H1 (cell line): ENCODE measurements at regions not wholly inside any gene's neighbourhood (a gene's known extent, or its start where the extent isn't known, plus 50 kb on each side); places are given as distances from the start of the nearest gene placed in this dataset.

Experiments used
- CTCF ChIA-PET: fragments of 300-600 bp; sonication (Branson Sonifier 250); formaldehyde crosslinking; loops from one replicate; lab custom pipeline; 2021; ENCODE audit not compliant: partially characterized antibody; lab: Charles Lee
- POLR2A ChIA-PET: fragments of 300-600 bp; sonication (Branson Sonifier 250); formaldehyde crosslinking; loops from one replicate; lab custom pipeline; 2021; ENCODE audit warnings: inconsistent platforms; ENCODE audit not compliant: partially characterized antibody; lab: Charles Lee
- DNase-seq, 2 experiments: peaks; one replicate each; pipeline versions ENCODE4 v3.0.0 to v3.0.0-alpha.2; 2010 to 2022; ENCODE audit warnings: low spot score in 2 of 2, low read depth in 1 of 2, mixed read lengths in 1 of 2
- FAIRE-seq: peaks from 2 replicates; lab custom pipeline; 2011; peaks lifted over from hg19 to GRCh38; lab: Jason Lieb, UNC
- H2AFZ ChIP-seq: 2 replicates; pipeline ENCODE4 v1.8.1; 2012; ENCODE audit warnings: low read length, inconsistent platforms
- H2AK5ac ChIP-seq: 2 replicates; pipeline ENCODE4 v1.6.1; 2013; ENCODE audit warnings: low read depth, low read length
- H2BK120ac ChIP-seq: replicated peaks from 2 replicates; pipeline ENCODE3; 2013; ENCODE audit warnings: low read depth, low read length, inconsistent platforms
- H2BK12ac ChIP-seq: 2 replicates; pipeline ENCODE4 v1.6.1; 2013; ENCODE audit warnings: low read depth, low read length
- H2BK15ac ChIP-seq: 2 replicates; pipeline ENCODE4 v1.6.1; 2013; ENCODE audit warnings: low read length
- H2BK20ac ChIP-seq: 2 replicates; pipeline ENCODE4 v1.6.1; 2013; ENCODE audit warnings: low read length
- H2BK5ac ChIP-seq: 2 replicates; pipeline ENCODE4 v1.6.1; 2013; ENCODE audit warnings: low read depth, low read length
- H3K14ac ChIP-seq: 2 replicates; pipeline ENCODE4 v1.6.1; 2013; ENCODE audit warnings: inconsistent platforms; ENCODE audit not compliant: insufficient read length
- H3K18ac ChIP-seq: 2 replicates; pipeline ENCODE4 v1.6.1; 2013; ENCODE audit warnings: low read length; ENCODE audit errors: extremely low read depth
- H3K23ac ChIP-seq: 2 replicates; pipeline ENCODE4 v1.6.1; 2013; ENCODE audit warnings: inconsistent platforms; ENCODE audit not compliant: insufficient read length
- H3K23me2 ChIP-seq: 2 replicates; pipeline ENCODE4 v1.6.1; 2013; ENCODE audit warnings: low read depth, low read length
- H3K27ac ChIP-seq: 2 replicates; pipeline ENCODE4 v1.6.1; 2011; ENCODE audit warnings: low read depth, low read length, inconsistent platforms
- H3K27me3 ChIP-seq, 4 experiments: replicated peaks in 1 of 4; 1 replicate in 1 of 4; 2 replicates in 3 of 4; pipeline versions ENCODE4 v1.6.1 to v1.8.1; 2011 to 2013; ENCODE audit warnings: low read length in 3 of 4, mild to moderate bottlenecking in 3 of 4, inconsistent platforms in 2 of 4, mixed read lengths in 2 of 4, moderate library complexity in 1 of 4; ENCODE audit not compliant: control insufficient read depth in 3 of 4, insufficient read depth in 3 of 4; ENCODE audit errors: extremely low read depth in 1 of 4
- H3K36me3 ChIP-seq, 4 experiments: 2 replicates each; pipeline versions ENCODE4 v1.6.1 to v1.8.1; 2011 to 2013; ENCODE audit warnings: mild to moderate bottlenecking in 4 of 4, low read length in 3 of 4, moderate library complexity in 2 of 4, control low read depth in 1 of 4, inconsistent platforms in 1 of 4; ENCODE audit not compliant: insufficient read depth in 4 of 4, control insufficient read depth in 2 of 4
- H3K4ac ChIP-seq: replicated peaks from 2 replicates; pipeline ENCODE3; 2013; ENCODE audit warnings: low read length, low read depth, mixed read lengths, inconsistent platforms; ENCODE audit not compliant: insufficient read length
- H3K4me1 ChIP-seq, 4 experiments: replicated peaks in 1 of 4; 1 replicate in 1 of 4; 2 replicates in 3 of 4; pipeline versions ENCODE4 v1.6.1 to v1.8.1; 2011 to 2013; ENCODE audit warnings: low read length in 3 of 4, inconsistent platforms in 2 of 4, mixed read lengths in 1 of 4; ENCODE audit not compliant: insufficient read depth in 4 of 4, control insufficient read depth in 3 of 4
- H3K4me2 ChIP-seq, 2 experiments: 2 replicates each; pipeline versions ENCODE4 v1.6.1 to v1.8.1; 2011 to 2013; ENCODE audit warnings: low read depth in 2 of 2, low read length in 2 of 2, control low read depth in 1 of 2, inconsistent platforms in 1 of 2, mild to moderate bottlenecking in 1 of 2; ENCODE audit not compliant: insufficient read depth in 1 of 2
- H3K4me3 ChIP-seq, 4 experiments: fragments of 200-600, 300-600 bp in 1 of 4; sonication (generic), shearing (Covaris generic), sonication (Bioruptor Twin) in 1 of 4; 2 replicates each; pipeline versions ENCODE4 v1.5.1 to v1.8.1; 2011 to 2016; ENCODE audit warnings: low read length in 4 of 4, low read depth in 3 of 4, control low read depth in 2 of 4, inconsistent platforms in 2 of 4, mild to moderate bottlenecking in 2 of 4, mixed read lengths in 1 of 4, moderate library complexity in 1 of 4; ENCODE audit not compliant: insufficient read depth in 2 of 4; ENCODE audit errors: extremely low read depth in 1 of 4
- H3K56ac ChIP-seq: replicated peaks from 2 replicates; pipeline ENCODE3; 2013; ENCODE audit warnings: low read depth, mild to moderate bottlenecking, mixed read lengths, low read length, inconsistent platforms; ENCODE audit not compliant: insufficient read length
- H3K79me1 ChIP-seq: 2 replicates; pipeline ENCODE4 v1.6.1; 2013; ENCODE audit warnings: low read depth, low read length, control low read depth
- H3K79me2 ChIP-seq, 2 experiments: 2 replicates each; pipeline versions ENCODE4 v1.6.1 to v1.8.1; 2012 to 2013; ENCODE audit warnings: low read length in 2 of 2, mild to moderate bottlenecking in 2 of 2, inconsistent platforms in 1 of 2; ENCODE audit not compliant: insufficient read depth in 2 of 2, control insufficient read depth in 1 of 2
- H3K9ac ChIP-seq, 4 experiments: replicated peaks in 1 of 4; 1 replicate in 1 of 4; 2 replicates in 3 of 4; pipeline versions ENCODE4 v1.6.1 to v1.8.1; 2011 to 2013; ENCODE audit warnings: low read depth in 3 of 4, low read length in 3 of 4, control low read depth in 2 of 4, mild to moderate bottlenecking in 2 of 4, moderate library complexity in 2 of 4, inconsistent platforms in 1 of 4; ENCODE audit errors: extremely low read depth in 1 of 4
- H3K9me3 ChIP-seq, 2 experiments: 2 replicates each; pipeline versions ENCODE4 v1.6.1 to v1.8.1; 2012 to 2013; ENCODE audit warnings: mild to moderate bottlenecking in 2 of 2, moderate library complexity in 2 of 2, control low read depth in 1 of 2, inconsistent platforms in 1 of 2, low read depth in 1 of 2, low read length in 1 of 2, mixed read lengths in 1 of 2; ENCODE audit not compliant: insufficient read depth in 2 of 2
- H4K20me1 ChIP-seq, 2 experiments: replicated peaks in 1 of 2; 2 replicates each; pipeline versions ENCODE3 to v1.8.1; 2011 to 2013; ENCODE audit warnings: inconsistent platforms in 2 of 2, low read length in 2 of 2, mild to moderate bottlenecking in 1 of 2; ENCODE audit not compliant: insufficient read depth in 2 of 2, control insufficient read depth in 1 of 2
- H4K5ac ChIP-seq: 2 replicates; pipeline ENCODE4 v1.6.1; 2013; ENCODE audit warnings: low read length, low read depth, mixed read lengths, inconsistent platforms; ENCODE audit not compliant: insufficient read length
- H4K8ac ChIP-seq: 2 replicates; pipeline ENCODE4 v1.8.0; 2013; ENCODE audit warnings: mild to moderate bottlenecking, moderate library complexity, low read length, inconsistent platforms; ENCODE audit not compliant: insufficient read depth; ENCODE audit errors: extremely low read depth
- H4K91ac ChIP-seq: replicated peaks from 2 replicates; pipeline ENCODE3; 2013; ENCODE audit warnings: low read length, mixed read lengths, inconsistent platforms; ENCODE audit not compliant: insufficient read length
- EP300 ChIP-seq, 2 experiments: IDR thresholded peaks; 1 replicate in 1 of 2; 2 replicates in 1 of 2; pipeline ENCODE4 v1.6.1; 2011 to 2012; ENCODE audit warnings: low read depth in 2 of 2, low read length in 2 of 2, mild to moderate bottlenecking in 2 of 2, borderline replicate concordance in 1 of 2, inconsistent platforms in 1 of 2, moderate library complexity in 1 of 2
- TBP ChIP-seq: IDR thresholded peaks from 2 replicates; pipeline ENCODE4 v1.6.1; 2011; ENCODE audit warnings: low read depth, low read length, improper control_type of control experiment
- TEAD4 ChIP-seq: IDR thresholded peaks from 2 replicates; pipeline ENCODE4 v1.6.1; 2012; ENCODE audit warnings: low read depth, low read length, inconsistent platforms, mixed read lengths
- WGBS, 2 experiments: shearing (Covaris generic) in 1 of 2; methylation state at CpG; one replicate each; pipeline versions ENCODE4 v1.1.6 to v1.1.7; 2013 to 2015; ENCODE audit warnings: low lambda C conversion rate in 2 of 2, mixed read lengths in 2 of 2, inconsistent platforms in 1 of 2, low coverage in 1 of 2, missing lambda C conversion rate in 1 of 2; ENCODE audit not compliant: insufficient replicate concordance in 2 of 2, insufficient coverage in 1 of 2, insufficient read length in 1 of 2; ENCODE audit errors: extremely low coverage in 1 of 2, missing lambda C conversion rate in 1 of 2; 5-methylcytosine and 5-hydroxymethylcytosine counted together

DNA sequence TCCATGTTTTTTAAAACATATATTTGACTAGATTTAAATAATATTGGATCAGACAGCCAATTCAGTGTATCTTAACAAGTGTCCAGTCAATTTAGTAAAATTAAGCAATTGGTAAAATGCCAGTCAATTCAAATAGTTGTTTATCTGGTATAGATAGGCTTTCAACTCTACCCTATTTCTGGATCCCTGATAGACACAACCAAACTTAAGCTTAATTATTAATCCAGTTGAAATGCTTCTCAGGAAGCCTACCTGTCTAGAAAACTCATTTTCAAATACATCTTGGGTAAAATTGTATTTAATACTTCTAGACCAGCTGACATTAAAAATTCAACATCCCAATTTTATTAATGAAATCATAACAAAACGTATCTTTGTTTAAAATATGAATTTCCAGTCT is 710.8 kb upstream of the GRAMD2B start:
- no peak overlapping the region for H2AFZ ChIP-seq
- H2BK5ac ChIP-seq, result no peak overlapping the region
- H4K5ac ChIP-seq, result no peak overlapping the region
- H3K9ac ChIP-seq, result no peak overlapping the region
- H2BK15ac ChIP-seq, result no peak overlapping the region
- H3K79me1 ChIP-seq, result no peaks in the 10 kb centered on the region
- no peak overlapping the region for H4K8ac ChIP-seq
- no peak overlapping the region for H4K91ac ChIP-seq
- no peaks in the 10 kb centered on the region for H3K27me3 ChIP-seq
- H3K9me3 ChIP-seq, result no peaks in the 10 kb centered on the region
- H3K4me2 ChIP-seq, result no peak overlapping the region
- H3K18ac ChIP-seq, result no peak overlapping the region
- CTCF ChIA-PET, result no interaction called here
- DNase-seq (no peak), FAIRE-seq (no peak)
- no peak overlapping the region for H2BK20ac ChIP-seq
- H2BK120ac ChIP-seq, result no peak overlapping the region
- H4K20me1 ChIP-seq, result no peaks in the 10 kb centered on the region
- no peak overlapping the region for H2AK5ac ChIP-seq
- H3K56ac ChIP-seq, result no peak overlapping the region
- no peak overlapping the region for H3K23ac ChIP-seq
- POLR2A ChIA-PET, result no interaction called here
- 86% methylated on average over 1 of the region's 1 CpG; no CpG with 5 or more reads in 1 of the 2 experiments for WGBS, 2 experiments
- no peak overlapping the region for H3K27ac ChIP-seq
- no peak for TF ChIP-seq EP300 (IDR thresholded peaks at IDR 0.05; ENCODE audit: borderline replicate concordance in 1 of 2, low read depth in 2 of 2, low read length in 2 of 2)
- no peak for TF ChIP-seq TBP
- TF ChIP-seq TEAD4, result no peak
- TF ChIP-seq, all 59 proteins: peak for 0
- Histone ChIP-seq H3K4ac (no peak overlapping the region), H3K79me2 (no peaks in the 10 kb centered on the region), H2BK12ac (no peak overlapping the region), H3K14ac (no peak overlapping the region), H3K36me3 (no peaks in the 10 kb centered on the region), H3K4me1 (peaks cover 0 to 2% (median 0%) of the 10 kb centered on the region in 4 experiments; a peak in 1 of 7 replicates), H3K23me2 (no peaks in the 10 kb centered on the region), H3K4me3 (no peak overlapping the region)
